ENCODE measurements at regions not wholly inside any gene's neighbourhood (a gene's known extent, or its start where the extent isn't known, plus 50 kb on each side); places are given as distances from the start of the nearest gene placed in this dataset.
"Not testable (repeated sequence)": the region's sequence is repeated elsewhere in the genome, so short reads cannot be mapped to it uniquely, and the experiment has no call there.

GRCh38 chr1:181896824-181897223, 164.7 kb downstream of the ZNF648 start:
- in situ Hi-C loops (cut with MboI; ENCODE audit: low pct_unique_long_range_greater_than_20kb in 2 of 9, low sequenced_read_pairs in 9 of 9, unreplicated experiment in 9 of 9) = no loop called here
- Histone ChIP-seq H3K4me3 (no peak overlapping the region), H3K4me1 (replicated peaks in 1 of 2) (no peaks in the 10 kb centered on the region), H3K27ac (no peak overlapping the region)
- 20 to 95% (median 60%) methylated on average over 1 to 2 of the region's 2 CpGs; no CpG with 5 or more reads in 1 of the 10 experiments for WGBS, 10 experiments
- no peak for ATAC-seq (replicated peaks in 6 of 8)

- ATAC-seq (replicated peaks in 6 of 8) = no peak
- 5 to 80% (median 70%) methylated on average over 1 to 5 of the region's 5 CpGs; no CpG with 5 or more reads in 1 of the 10 experiments for WGBS, 10 experiments
- in situ Hi-C loops (cut with MboI; ENCODE audit: low pct_unique_long_range_greater_than_20kb in 2 of 9, low sequenced_read_pairs in 9 of 9, unreplicated experiment in 9 of 9) = no loop called here
- Histone ChIP-seq H3K4me1 (replicated peaks in 1 of 2) (no peaks in the 10 kb centered on the region), H3K4me3 (no peak overlapping the region), H3K27ac (no peak overlapping the region)
Observed at GRCh38 chr1:181894439-181894859, 167.1 kb downstream of the ZNF648 start.

GRCh38 chr1:181893937-181894336, 167.6 kb downstream of the ZNF648 start:
- no peaks in the 10 kb centered on the region for H3K4me1 ChIP-seq (replicated peaks in 1 of 2)
- H3K27ac ChIP-seq = no peak overlapping the region
- no peak overlapping the region for H3K4me3 ChIP-seq
- ATAC-seq (replicated peaks in 6 of 8) = no peak
- WGBS, 10 experiments = 0 to 43% (median 9%) methylated on average over 1 of the region's 1 CpG; no CpG with 5 or more reads in 5 of the 10 experiments
- in situ Hi-C loops (cut with MboI; ENCODE audit: low pct_unique_long_range_greater_than_20kb in 2 of 9, low sequenced_read_pairs in 9 of 9, unreplicated experiment in 9 of 9) = no loop called here

- H3K27ac ChIP-seq; H3K4me3 ChIP-seq; ATAC-seq (replicated peaks in 6 of 8); H3K4me1 ChIP-seq (replicated peaks in 1 of 2); in situ Hi-C loops (cut with MboI; ENCODE audit: low pct_unique_long_range_greater_than_20kb in 2 of 9, low sequenced_read_pairs in 9 of 9, unreplicated experiment in 9 of 9): not testable (repeated sequence)
Observed at GRCh38 chr1:181893150-181893549, 168.4 kb downstream of the ZNF648 start.

GRCh38 chr1:181872562-181872961, 188.9 kb downstream of the ZNF648 start:
- no peak for ATAC-seq (replicated peaks in 6 of 8)
- Histone ChIP-seq H3K4me1 (replicated peaks in 1 of 2) (no peaks in the 10 kb centered on the region), H3K4me3 (no peak overlapping the region), H3K27ac (no peak overlapping the region)
- 14 to 83% (median 50%) methylated on average over 1 to 2 of the region's 3 CpGs; no CpG with 5 or more reads in 6 of the 10 experiments for WGBS, 10 experiments
- in situ Hi-C loops (cut with MboI; ENCODE audit: low pct_unique_long_range_greater_than_20kb in 2 of 9, low sequenced_read_pairs in 9 of 9, unreplicated experiment in 9 of 9) = no loop called here

- H3K4me1 ChIP-seq (replicated peaks in 1 of 2) = no peaks in the 10 kb centered on the region
- ATAC-seq (replicated peaks in 6 of 8) = no peak
Observed at GRCh38 chr1:181863736-181864135, 197.8 kb downstream of the ZNF648 start.

GRCh38 chr1:181863006-181863405, 198.5 kb downstream of the ZNF648 start:
- Histone ChIP-seq H3K4me1 (replicated peaks in 1 of 2) (no peaks in the 10 kb centered on the region), H3K27ac (no peak overlapping the region), H3K4me3 (no peak overlapping the region)
- ATAC-seq (replicated peaks in 6 of 8) = no peak
- in situ Hi-C loops (cut with MboI; ENCODE audit: low pct_unique_long_range_greater_than_20kb in 2 of 9, low sequenced_read_pairs in 9 of 9, unreplicated experiment in 9 of 9) = no loop called here
- WGBS, 10 experiments = 0 to 85% (median 73%) methylated on average over 1 to 3 of the region's 3 CpGs; no CpG with 5 or more reads in 2 of the 10 experiments

More at GRCh38 chr1:181863736-181864135, 197.8 kb downstream of the ZNF648 start:
- H3K27ac ChIP-seq = no peak overlapping the region
- in situ Hi-C loops (cut with MboI; ENCODE audit: low pct_unique_long_range_greater_than_20kb in 2 of 9, low sequenced_read_pairs in 9 of 9, unreplicated experiment in 9 of 9) = no loop called here
- no peak overlapping the region for H3K4me3 ChIP-seq
- 0 to 92% (median 58%) methylated on average over 1 of the region's 1 CpG; no CpG with 5 or more reads in 3 of the 10 experiments for WGBS, 10 experiments

GRCh38 chr1:181858135-181858534, 203.4 kb downstream of the ZNF648 start:
- Histone ChIP-seq H3K4me3 (no peak overlapping the region), H3K27ac (no peak overlapping the region), H3K4me1 (replicated peaks in 1 of 2) (no peaks in the 10 kb centered on the region)
- in situ Hi-C loops (cut with MboI; ENCODE audit: low pct_unique_long_range_greater_than_20kb in 2 of 9, low sequenced_read_pairs in 9 of 9, unreplicated experiment in 9 of 9) = no loop called here
- no peak for ATAC-seq (replicated peaks in 6 of 8)
- 0 to 89% (median 72%) methylated on average over 2 to 4 of the region's 4 CpGs; no CpG with 5 or more reads in 1 of the 10 experiments for WGBS, 10 experiments

Data from motor neuron (in vitro differentiated cells).